ENCODE measurements at regions not wholly inside any gene's neighbourhood (a gene's known extent, or its start where the extent isn't known, plus 50 kb on each side); places are given as distances from the start of the nearest gene placed in this dataset.

- TF ChIP-seq ZFX (IDR thresholded peaks at IDR 0.05) (no peak), EZH2phosphoT487 (IDR thresholded peaks at IDR 0.05; ENCODE audit: borderline replicate concordance) (no peak), SIN3A (IDR thresholded peaks at IDR 0.05; ENCODE audit: low read depth) (no peak)
- POLR2A ChIA-PET: no interaction called here
- Histone ChIP-seq H3K9ac (ENCODE audit: low read length) (no peak overlapping the region), H3K79me2 (ENCODE audit: insufficient read depth, low read length) (no peaks in the 10 kb centered on the region), H3K4me3 (replicated peaks in 1 of 2; ENCODE audit: low read depth in 1 of 2, low read length in 2 of 2) (no peak overlapping the region), H3K4me2 (ENCODE audit: low read length) (no peak overlapping the region), H4K20me1 (ENCODE audit: insufficient read depth) (no peaks in the 10 kb centered on the region), H3K9me3 (ENCODE audit: control insufficient read depth in 1 of 2, insufficient read depth in 1 of 2, low read depth in 1 of 2, low read length in 2 of 2) (peaks cover 0 to 4% of the 10 kb centered on the region in 2 experiments; a peak in 1 of 4 replicates), H3K4me1 (ENCODE audit: control insufficient read depth in 1 of 2, insufficient read depth in 2 of 2, low read length in 2 of 2) (no peaks in the 10 kb centered on the region), H3K27me3 (ENCODE audit: insufficient read depth, low read length) (no peaks in the 10 kb centered on the region), H3K9me2 (ENCODE audit: insufficient read depth) (no peaks in the 10 kb centered on the region), H3K36me3 (ENCODE audit: control insufficient read depth in 1 of 2, insufficient read depth in 2 of 2, low read length in 2 of 2) (no peaks in the 10 kb centered on the region), H2AFZ (ENCODE audit: low read depth, low read length, poor library complexity, severe bottlenecking) (no peak overlapping the region), H3K27ac (ENCODE audit: low read depth, low read length) (no peak overlapping the region)
- ATAC-seq (no peak), DNase-seq (ENCODE audit: low read depth, low spot score) (no peak)
- no TSS peak for BruUV-seq (replicated peaks)
- RAD21 ChIA-PET (ENCODE audit: low non-redundant PET in 1 of 2, low total read pairs in 2 of 2, uncharacterized antibody in 2 of 2, unreplicated experiment in 2 of 2): no interaction called here
- CTCF ChIA-PET: no interaction called here
- intact Hi-C loops (cut with micrococcal nuclease): no loop called here
Measured at GRCh38 chr13:90648497-90648896, 699.0 kb upstream of the MIR17HG start.

- POLR2A ChIA-PET: no interaction called here
- no peak overlapping the region for H3K27ac ChIP-seq (ENCODE audit: low read depth, low read length)
- no peak overlapping the region for H3K9ac ChIP-seq (ENCODE audit: low read length)
- no TSS peak for BruUV-seq (replicated peaks)
- H3K9me2 ChIP-seq (ENCODE audit: insufficient read depth): no peaks in the 10 kb centered on the region
- H2AFZ ChIP-seq (ENCODE audit: low read depth, low read length, poor library complexity, severe bottlenecking): no peak overlapping the region
- intact Hi-C loops (cut with micrococcal nuclease): no loop called here
- H3K79me2 ChIP-seq (ENCODE audit: insufficient read depth, low read length): no peaks in the 10 kb centered on the region
- H3K36me3 ChIP-seq (ENCODE audit: control insufficient read depth in 1 of 2, insufficient read depth in 2 of 2, low read length in 2 of 2): no peaks in the 10 kb centered on the region
- CTCF ChIA-PET: no interaction called here
- no peaks in the 10 kb centered on the region for H4K20me1 ChIP-seq (ENCODE audit: insufficient read depth)
- ATAC-seq (no peak), DNase-seq (ENCODE audit: low read depth, low spot score) (no peak)
- H3K27me3 ChIP-seq (ENCODE audit: insufficient read depth, low read length): no peaks in the 10 kb centered on the region
- peaks cover 0 to 4% of the 10 kb centered on the region in 2 experiments; a peak in 1 of 4 replicates for H3K9me3 ChIP-seq (ENCODE audit: control insufficient read depth in 1 of 2, insufficient read depth in 1 of 2, low read depth in 1 of 2, low read length in 2 of 2)
- no peak overlapping the region for H3K4me3 ChIP-seq (replicated peaks in 1 of 2; ENCODE audit: low read depth in 1 of 2, low read length in 2 of 2)
- RAD21 ChIA-PET (ENCODE audit: low non-redundant PET in 1 of 2, low total read pairs in 2 of 2, uncharacterized antibody in 2 of 2, unreplicated experiment in 2 of 2): no interaction called here
- H3K4me1 ChIP-seq (ENCODE audit: control insufficient read depth in 1 of 2, insufficient read depth in 2 of 2, low read length in 2 of 2): no peaks in the 10 kb centered on the region
- H3K4me2 ChIP-seq (ENCODE audit: low read length): no peak overlapping the region
- no peak for TF ChIP-seq RAD21 (IDR thresholded peaks at IDR 0.05; ENCODE audit: low read depth)
- TF ChIP-seq, protein P1, sequence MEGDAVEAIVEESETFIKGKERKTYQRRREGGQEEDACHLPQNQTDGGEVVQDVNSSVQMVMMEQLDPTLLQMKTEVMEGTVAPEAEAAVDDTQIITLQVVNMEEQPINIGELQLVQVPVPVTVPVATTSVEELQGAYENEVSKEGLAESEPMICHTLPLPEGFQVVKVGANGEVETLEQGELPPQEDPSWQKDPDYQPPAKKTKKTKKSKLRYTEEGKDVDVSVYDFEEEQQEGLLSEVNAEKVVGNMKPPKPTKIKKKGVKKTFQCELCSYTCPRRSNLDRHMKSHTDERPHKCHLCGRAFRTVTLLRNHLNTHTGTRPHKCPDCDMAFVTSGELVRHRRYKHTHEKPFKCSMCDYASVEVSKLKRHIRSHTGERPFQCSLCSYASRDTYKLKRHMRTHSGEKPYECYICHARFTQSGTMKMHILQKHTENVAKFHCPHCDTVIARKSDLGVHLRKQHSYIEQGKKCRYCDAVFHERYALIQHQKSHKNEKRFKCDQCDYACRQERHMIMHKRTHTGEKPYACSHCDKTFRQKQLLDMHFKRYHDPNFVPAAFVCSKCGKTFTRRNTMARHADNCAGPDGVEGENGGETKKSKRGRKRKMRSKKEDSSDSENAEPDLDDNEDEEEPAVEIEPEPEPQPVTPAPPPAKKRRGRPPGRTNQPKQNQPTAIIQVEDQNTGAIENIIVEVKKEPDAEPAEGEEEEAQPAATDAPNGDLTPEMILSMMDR (IDR thresholded peaks at IDR 0.05 in 2 of 3, conservative IDR thresholded peaks at IDR 0.05 in 1 of 3; ENCODE audit: borderline replicate concordance in 1 of 3, insufficient read depth in 1 of 3, low read depth in 2 of 3, low read length in 2 of 3): no peak
- TF ChIP-seq POLR2AphosphoS5 (IDR thresholded peaks at IDR 0.05; ENCODE audit: low read depth, low read length): no peak
- no peak for TF ChIP-seq ELF1 (IDR thresholded peaks at IDR 0.05; ENCODE audit: borderline replicate concordance, low read depth)
- TF ChIP-seq CEBPB (IDR thresholded peaks at IDR 0.05; ENCODE audit: low read depth): no peak
- no peak for TF ChIP-seq POLR2A (IDR thresholded peaks at IDR 0.05; ENCODE audit: borderline replicate concordance, extremely low read depth, insufficient read depth, insufficient read length)
- no peak for TF ChIP-seq EZH2 (IDR thresholded peaks at IDR 0.05)
- TF ChIP-seq REST (IDR thresholded peaks at IDR 0.05; ENCODE audit: low read depth): no peak
- no peak for TF ChIP-seq ZFX (IDR thresholded peaks at IDR 0.05)
- no peak for TF ChIP-seq ZBTB33 (IDR thresholded peaks at IDR 0.05; ENCODE audit: extremely low read depth, insufficient replicate concordance, low read length)
- no peak for TF ChIP-seq SIN3A (IDR thresholded peaks at IDR 0.05; ENCODE audit: low read depth)
- no peak for TF ChIP-seq TCF7L2 (IDR thresholded peaks at IDR 0.05; ENCODE audit: borderline replicate concordance, extremely low read depth, insufficient read depth, insufficient read length)
- no peak for TF ChIP-seq ZNF274 (IDR thresholded peaks at IDR 0.05; ENCODE audit: low read depth, low read length)
Measured at GRCh38 chr13:90652036-90652435, 695.5 kb upstream of the MIR17HG start.

Measured in HCT116 (cell line).